ENCODE measurements at regions not wholly inside any gene's neighbourhood (a gene's known extent, or its start where the extent isn't known, plus 50 kb on each side); places are given as distances from the start of the nearest gene placed in this dataset.

DNA sequence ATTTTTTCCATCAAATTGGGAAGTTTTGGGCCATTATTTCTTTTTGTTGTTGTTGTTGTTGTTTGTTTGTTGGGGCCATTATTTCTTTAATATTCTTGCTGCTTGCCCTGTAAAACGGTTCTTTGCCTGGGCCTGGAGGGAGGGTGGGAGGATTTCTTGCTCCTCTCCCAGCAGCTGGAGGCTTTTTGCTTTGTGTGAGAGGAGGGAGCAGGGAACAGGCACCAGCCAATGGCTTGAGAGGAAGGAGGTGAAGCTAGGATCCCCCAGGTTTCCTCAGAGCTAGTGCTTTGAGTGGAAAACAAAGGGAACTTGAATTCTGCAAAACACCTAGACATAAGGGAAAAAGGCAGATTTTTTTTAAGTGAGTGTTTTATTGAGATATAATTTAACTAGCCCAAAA, 61.2 kb upstream of the DNAJC19 start:
- no peak for TF ChIP-seq CTCF (IDR thresholded peaks at IDR 0.05)
- no peak for TF ChIP-seq POLR2AphosphoS5 (IDR thresholded peaks at IDR 0.05)
- no peak for TF ChIP-seq POLR2A (IDR thresholded peaks at IDR 0.05)
